Activated CD8-positive, alpha-beta memory T cell treated with anti-CD3 and anti-CD28 coated beads, Interleukin-2, amount 50 U/mL, for 48 hours (primary cell): ENCODE measurements at regions not wholly inside any gene's neighbourhood (a gene's known extent, or its start where the extent isn't known, plus 50 kb on each side); places are given as distances from the start of the nearest gene placed in this dataset.

Experiments
- DNase-seq: peaks from one replicate; pipeline ENCODE4 v3.0.0-alpha.2; 2020

- DNase-seq, result no peak
Observed at GRCh38 chr1:235925016-235925415, 58.3 kb upstream of the LYST start.

DNA sequence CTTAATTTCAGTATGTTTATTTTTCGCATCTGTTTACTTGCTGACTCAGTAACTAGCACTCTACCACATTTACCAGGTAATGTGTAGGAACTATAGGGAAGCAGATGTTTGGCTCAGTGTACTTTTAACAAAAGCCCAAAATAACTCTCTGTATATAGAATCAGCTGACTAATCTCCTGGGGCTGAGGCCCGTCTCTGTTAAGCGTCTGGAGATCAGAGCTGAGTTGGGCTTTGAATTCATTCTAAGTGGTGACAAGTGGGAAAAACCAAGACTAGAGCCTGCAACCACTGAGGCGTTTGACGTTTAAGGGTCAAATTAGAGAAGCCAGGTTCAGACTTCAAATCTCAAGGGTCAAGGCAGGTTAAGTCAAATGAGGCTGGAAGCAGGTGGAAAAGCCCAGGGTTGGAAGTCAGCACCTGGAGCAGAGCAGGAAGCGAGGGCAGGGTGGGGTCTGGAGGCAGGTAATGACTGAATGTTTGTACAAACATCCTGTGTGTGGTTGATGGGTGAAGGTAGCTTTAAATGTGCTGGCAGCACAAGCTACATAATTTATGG lies 56.8 kb upstream of the LYST start:
- DNase-seq, result no peak

- DNase-seq, result no peak
Observed at GRCh38 chr1:235920596-235921375, 54.1 kb upstream of the LYST start.

DNA sequence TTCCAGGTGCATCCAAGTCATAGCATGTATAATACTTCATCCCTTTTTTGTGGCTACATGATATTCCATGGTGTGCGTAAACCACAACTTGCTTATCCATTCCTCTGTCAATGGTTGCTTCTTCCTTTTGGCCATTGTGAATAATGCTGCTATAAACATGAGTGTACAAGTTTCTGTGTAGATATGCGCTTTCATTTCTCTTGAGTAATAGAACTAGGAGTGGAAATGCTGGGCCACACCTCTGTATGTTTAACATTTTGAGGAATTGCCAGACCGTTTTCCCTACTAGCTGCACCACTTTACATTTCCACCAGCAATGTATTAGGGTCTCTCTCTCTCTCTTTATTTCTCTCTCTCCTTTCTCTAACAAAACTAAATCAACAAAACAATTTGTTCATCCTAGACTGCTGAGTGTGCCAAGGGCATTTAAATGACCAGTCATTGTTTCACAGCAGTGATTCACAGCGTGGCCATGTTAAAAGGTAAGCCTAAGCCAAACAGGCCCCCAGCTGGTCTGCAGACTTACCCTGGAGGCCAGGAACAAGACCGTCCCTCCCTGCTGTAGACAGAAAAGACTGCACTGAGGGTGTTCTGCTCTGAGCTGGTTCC lies 53.2 kb upstream of the LYST start:
- no peak for DNase-seq

GRCh38 chr1:235919127-235919832 lies 52.6 kb upstream of the LYST start:
- DNase-seq, result no peak

DNA sequence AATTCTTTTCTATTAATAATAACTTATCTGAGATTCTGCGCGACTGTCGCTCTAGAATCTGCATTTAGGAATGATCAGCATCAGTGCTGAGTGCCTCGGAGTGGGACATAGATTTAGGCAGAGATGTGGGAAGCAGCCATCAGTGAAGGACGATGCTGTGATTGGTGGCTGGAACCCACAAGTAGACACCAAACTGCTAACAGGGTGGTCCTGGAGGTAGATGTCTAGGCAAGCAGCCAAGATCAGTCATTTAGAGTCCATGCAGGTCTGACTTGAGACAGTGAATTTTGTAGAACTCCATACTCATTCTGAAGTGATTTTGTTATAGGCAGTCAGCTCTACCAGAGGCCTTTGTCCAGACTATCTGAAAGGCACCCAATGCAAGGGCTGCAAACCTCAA lies 51.8 kb upstream of the LYST start:
- DNase-seq, result no peak

DNA sequence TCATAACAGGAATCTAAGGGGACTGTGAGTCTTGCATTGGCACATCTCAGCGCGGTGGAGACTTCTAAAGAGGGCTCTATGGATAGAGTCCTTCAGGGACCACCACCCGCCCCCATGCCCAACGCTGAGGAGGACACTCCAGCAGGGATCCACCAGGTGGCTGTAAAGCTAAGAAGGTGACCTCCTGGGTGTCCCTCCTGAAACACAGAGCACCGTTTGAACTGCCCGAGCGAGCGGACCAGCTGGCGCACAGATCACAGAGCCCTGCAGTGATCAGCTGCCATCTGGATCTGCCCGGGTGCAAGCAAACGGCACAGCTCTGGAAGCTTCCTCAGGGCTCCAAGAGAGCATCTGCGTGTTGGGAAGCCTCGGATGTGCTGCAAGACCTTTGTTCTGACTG lies 51.3 kb upstream of the LYST start:
- DNase-seq, result no peak

GRCh38 chr1:235917267-235917811 lies 50.6 kb upstream of the LYST start:
- DNase-seq, result peak; percentile 68
